ENCODE measurements at regions not wholly inside any gene's neighbourhood (a gene's known extent, or its start where the extent isn't known, plus 50 kb on each side); places are given as distances from the start of the nearest gene placed in this dataset.
"Not testable (repeated sequence)": the region's sequence is repeated elsewhere in the genome, so short reads cannot be mapped to it uniquely, and the experiment has no call there.

GRCh38 chr2:10224734-10225133 lies 78.0 kb upstream of the HPCAL1 start:
- H3K27me3 Mint-ChIP-seq (ENCODE audit: low read depth), result peaks cover 2% of the 10 kb centered on the region
- no peaks in the 10 kb centered on the region for H3K9me3 Mint-ChIP-seq
- H3K4me3 Mint-ChIP-seq, result no peak overlapping the region
- H3K27ac Mint-ChIP-seq, result no peak overlapping the region
- H3K36me3 Mint-ChIP-seq (ENCODE audit: low read depth), result no peaks in the 10 kb centered on the region
- H3K4me1 Mint-ChIP-seq (ENCODE audit: low read depth), result no peaks in the 10 kb centered on the region

GRCh38 chr2:10225291-10226037 lies 77.2 kb upstream of the HPCAL1 start:
- no peak overlapping the region for H3K27ac Mint-ChIP-seq
- no peaks in the 10 kb centered on the region for H3K36me3 Mint-ChIP-seq (ENCODE audit: low read depth)
- no peaks in the 10 kb centered on the region for H3K9me3 Mint-ChIP-seq
- no peak overlapping the region for H3K4me3 Mint-ChIP-seq
- H3K4me1 Mint-ChIP-seq (ENCODE audit: low read depth), result no peaks in the 10 kb centered on the region
- peaks cover 6% of the 10 kb centered on the region for H3K27me3 Mint-ChIP-seq (ENCODE audit: low read depth)

GRCh38 chr2:10226038-10226724 lies 76.5 kb upstream of the HPCAL1 start:
- H3K27me3 Mint-ChIP-seq (ENCODE audit: low read depth), result peaks cover 6% of the 10 kb centered on the region
- no peak overlapping the region for H3K27ac Mint-ChIP-seq
- no peaks in the 10 kb centered on the region for H3K4me1 Mint-ChIP-seq (ENCODE audit: low read depth)
- H3K9me3 Mint-ChIP-seq, result no peaks in the 10 kb centered on the region
- H3K36me3 Mint-ChIP-seq (ENCODE audit: low read depth), result no peaks in the 10 kb centered on the region
- no peak overlapping the region for H3K4me3 Mint-ChIP-seq

GRCh38 chr2:10228611-10229365 lies 73.9 kb upstream of the HPCAL1 start:
- H3K36me3 Mint-ChIP-seq (ENCODE audit: low read depth), result no peaks in the 10 kb centered on the region
- no peak overlapping the region for H3K4me3 Mint-ChIP-seq
- H3K27ac Mint-ChIP-seq, result no peak overlapping the region
- H3K4me1 Mint-ChIP-seq (ENCODE audit: low read depth), result peaks cover 5% of the 10 kb centered on the region
- peaks cover 7% of the 10 kb centered on the region for H3K9me3 Mint-ChIP-seq
- peaks cover 6% of the 10 kb centered on the region for H3K27me3 Mint-ChIP-seq (ENCODE audit: low read depth)

- Mint-ChIP-seq H3K27me3 (ENCODE audit: low read depth) (peaks cover 6% of the 10 kb centered on the region), H3K4me1 (ENCODE audit: low read depth) (peaks cover 5% of the 10 kb centered on the region), H3K27ac (no peak overlapping the region), H3K4me3 (no peak overlapping the region), H3K36me3 (ENCODE audit: low read depth) (no peaks in the 10 kb centered on the region), H3K9me3 (peaks cover 7% of the 10 kb centered on the region)
Measured at GRCh38 chr2:10229462-10230099, 73.1 kb upstream of the HPCAL1 start.

GRCh38 chr2:10230499-10230898 lies 72.2 kb upstream of the HPCAL1 start:
- Mint-ChIP-seq H3K27ac (no peak overlapping the region), H3K27me3 (ENCODE audit: low read depth) (peaks cover 6% of the 10 kb centered on the region), H3K4me3 (no peak overlapping the region), H3K36me3 (ENCODE audit: low read depth) (no peaks in the 10 kb centered on the region), H3K9me3 (peaks cover 7% of the 10 kb centered on the region), H3K4me1 (ENCODE audit: low read depth) (peaks cover 5% of the 10 kb centered on the region)

- not testable (repeated sequence) for H3K9me3 Mint-ChIP-seq; H3K36me3 Mint-ChIP-seq (ENCODE audit: low read depth); H3K4me3 Mint-ChIP-seq; H3K27me3 Mint-ChIP-seq (ENCODE audit: low read depth); H3K4me1 Mint-ChIP-seq (ENCODE audit: low read depth); H3K27ac Mint-ChIP-seq
Measured at GRCh38 chr2:10230921-10231320, 71.8 kb upstream of the HPCAL1 start.

- no peak overlapping the region for H3K27ac Mint-ChIP-seq
- no peak overlapping the region for H3K4me3 Mint-ChIP-seq
- no peaks in the 10 kb centered on the region for H3K36me3 Mint-ChIP-seq (ENCODE audit: low read depth)
- peaks cover 5% of the 10 kb centered on the region for H3K4me1 Mint-ChIP-seq (ENCODE audit: low read depth)
- H3K9me3 Mint-ChIP-seq, result peaks cover 7% of the 10 kb centered on the region
- H3K27me3 Mint-ChIP-seq (ENCODE audit: low read depth), result peaks cover 6% of the 10 kb centered on the region
Measured at GRCh38 chr2:10231551-10232085, 71.1 kb upstream of the HPCAL1 start.

- Mint-ChIP-seq H3K27ac (no peak overlapping the region), H3K36me3 (ENCODE audit: low read depth) (no peaks in the 10 kb centered on the region), H3K4me3 (no peak overlapping the region)
Measured at GRCh38 chr2:10232096-10232815, 70.4 kb upstream of the HPCAL1 start.

GRCh38 chr2:10233131-10234012 lies 69.3 kb upstream of the HPCAL1 start:
- no peak overlapping the region for H3K4me3 Mint-ChIP-seq
- H3K9me3 Mint-ChIP-seq, result peaks cover 7% of the 10 kb centered on the region
- H3K27me3 Mint-ChIP-seq (ENCODE audit: low read depth), result peaks cover 6% of the 10 kb centered on the region
- no peaks in the 10 kb centered on the region for H3K36me3 Mint-ChIP-seq (ENCODE audit: low read depth)
- peaks cover 5% of the 10 kb centered on the region for H3K4me1 Mint-ChIP-seq (ENCODE audit: low read depth)
- no peak overlapping the region for H3K27ac Mint-ChIP-seq

More at GRCh38 chr2:10232096-10232815, 70.4 kb upstream of the HPCAL1 start:
- H3K9me3 Mint-ChIP-seq, result peaks cover 7% of the 10 kb centered on the region
- peaks cover 5% of the 10 kb centered on the region for H3K4me1 Mint-ChIP-seq (ENCODE audit: low read depth)
- peaks cover 6% of the 10 kb centered on the region for H3K27me3 Mint-ChIP-seq (ENCODE audit: low read depth)

- H3K27ac Mint-ChIP-seq, result no peak overlapping the region
- peaks cover 5% of the 10 kb centered on the region for H3K4me1 Mint-ChIP-seq (ENCODE audit: low read depth)
- H3K36me3 Mint-ChIP-seq (ENCODE audit: low read depth), result no peaks in the 10 kb centered on the region
- no peak overlapping the region for H3K4me3 Mint-ChIP-seq
- H3K27me3 Mint-ChIP-seq (ENCODE audit: low read depth), result peaks cover 6% of the 10 kb centered on the region
- H3K9me3 Mint-ChIP-seq, result peaks cover 7% of the 10 kb centered on the region
Measured at GRCh38 chr2:10234013-10234306, 68.7 kb upstream of the HPCAL1 start.

- peaks cover 6% of the 10 kb centered on the region for H3K27me3 Mint-ChIP-seq (ENCODE audit: low read depth)
- H3K9me3 Mint-ChIP-seq, result peaks cover 7% of the 10 kb centered on the region
- no peaks in the 10 kb centered on the region for H3K36me3 Mint-ChIP-seq (ENCODE audit: low read depth)
- no peak overlapping the region for H3K27ac Mint-ChIP-seq
- no peak overlapping the region for H3K4me3 Mint-ChIP-seq
- H3K4me1 Mint-ChIP-seq (ENCODE audit: low read depth), result peaks cover 5% of the 10 kb centered on the region
Measured at GRCh38 chr2:10234409-10235094, 68.2 kb upstream of the HPCAL1 start.

Data from T-helper 1 cell treated with Interleukin-12 subunit alpha and Interleukin-12 subunit beta and Interleukin-4 antibody, amounts not matched to agents 30 μg/mL and 1 μg/mL, for 36 hours (primary cell).